ENCODE measurements at regions not wholly inside any gene's neighbourhood (a gene's known extent, or its start where the extent isn't known, plus 50 kb on each side); places are given as distances from the start of the nearest gene placed in this dataset.

- no peak for TF ChIP-seq GATA3 (IDR thresholded peaks at IDR 0.05; ENCODE audit: low read depth, low read length)
- no peak for TF ChIP-seq GATA2 (IDR thresholded peaks at IDR 0.05; ENCODE audit: low read depth, low read length)
Measured at GRCh38 chr12:105522166-105522825, 191.8 kb downstream of the C12orf75 start.

- TF ChIP-seq GATA2 (IDR thresholded peaks at IDR 0.05; ENCODE audit: low read depth, low read length) (no peak), GATA3 (IDR thresholded peaks at IDR 0.05; ENCODE audit: low read depth, low read length) (no peak)
Measured at GRCh38 chr12:105523164-105524057, 192.9 kb downstream of the C12orf75 start.

GRCh38 chr12:105524961-105525360 lies 194.5 kb downstream of the C12orf75 start:
- no peak for TF ChIP-seq GATA2 (IDR thresholded peaks at IDR 0.05; ENCODE audit: low read depth, low read length)

- TF ChIP-seq GATA3 (IDR thresholded peaks at IDR 0.05; ENCODE audit: low read depth, low read length): no peak
- TF ChIP-seq GATA2 (IDR thresholded peaks at IDR 0.05; ENCODE audit: low read depth, low read length): no peak
Measured at GRCh38 chr12:105534068-105534467, 203.6 kb downstream of the C12orf75 start.

GRCh38 chr12:105538880-105539279 lies 208.4 kb downstream of the C12orf75 start:
- TF ChIP-seq GATA2 (IDR thresholded peaks at IDR 0.05; ENCODE audit: low read depth, low read length) (no peak), GATA3 (IDR thresholded peaks at IDR 0.05; ENCODE audit: low read depth, low read length) (no peak)

- TF ChIP-seq GATA2 (IDR thresholded peaks at IDR 0.05; ENCODE audit: low read depth, low read length) (no peak), GATA3 (IDR thresholded peaks at IDR 0.05; ENCODE audit: low read depth, low read length) (no peak)
Measured at GRCh38 chr12:105539735-105540134, 209.2 kb downstream of the C12orf75 start.

- TF ChIP-seq GATA3 (IDR thresholded peaks at IDR 0.05; ENCODE audit: low read depth, low read length) (no peak), GATA2 (IDR thresholded peaks at IDR 0.05; ENCODE audit: low read depth, low read length) (no peak)
Measured at GRCh38 chr12:105547786-105548185, 217.3 kb downstream of the C12orf75 start.

- TF ChIP-seq GATA2 (IDR thresholded peaks at IDR 0.05; ENCODE audit: low read depth, low read length) (no peak), GATA3 (IDR thresholded peaks at IDR 0.05; ENCODE audit: low read depth, low read length) (no peak)
Measured at GRCh38 chr12:105548626-105549025, 218.1 kb downstream of the C12orf75 start.

GRCh38 chr12:105552056-105552455 lies 221.6 kb downstream of the C12orf75 start:
- TF ChIP-seq GATA3 (IDR thresholded peaks at IDR 0.05; ENCODE audit: low read depth, low read length): no peak
- no peak for TF ChIP-seq GATA2 (IDR thresholded peaks at IDR 0.05; ENCODE audit: low read depth, low read length)

GRCh38 chr12:105554223-105554678 lies 223.8 kb downstream of the C12orf75 start:
- TF ChIP-seq GATA3 (IDR thresholded peaks at IDR 0.05; ENCODE audit: low read depth, low read length) (no peak), GATA2 (IDR thresholded peaks at IDR 0.05; ENCODE audit: low read depth, low read length) (no peak)

- TF ChIP-seq GATA2 (IDR thresholded peaks at IDR 0.05; ENCODE audit: low read depth, low read length): no peak
Measured at GRCh38 chr12:105554856-105555255, 224.4 kb downstream of the C12orf75 start.

GRCh38 chr12:105555556-105556295 lies 225.2 kb downstream of the C12orf75 start:
- TF ChIP-seq GATA3 (IDR thresholded peaks at IDR 0.05; ENCODE audit: low read depth, low read length): no peak
- TF ChIP-seq GATA2 (IDR thresholded peaks at IDR 0.05; ENCODE audit: low read depth, low read length): no peak

GRCh38 chr12:105559310-105559709 lies 228.8 kb downstream of the C12orf75 start:
- no peak for TF ChIP-seq GATA2 (IDR thresholded peaks at IDR 0.05; ENCODE audit: low read depth, low read length)
- no peak for TF ChIP-seq GATA3 (IDR thresholded peaks at IDR 0.05; ENCODE audit: low read depth, low read length)

GRCh38 chr12:105561546-105562198 lies 231.2 kb downstream of the C12orf75 start:
- TF ChIP-seq GATA3 (IDR thresholded peaks at IDR 0.05; ENCODE audit: low read depth, low read length) (no peak), GATA2 (IDR thresholded peaks at IDR 0.05; ENCODE audit: low read depth, low read length) (no peak)

Measured in SH-SY5Y (cell line).